AG10803 (cell line): ENCODE measurements at regions not wholly inside any gene's neighbourhood (a gene's known extent, or its start where the extent isn't known, plus 50 kb on each side); places are given as distances from the start of the nearest gene placed in this dataset.
A peak's percentile ranks its signal among the peaks of the same experiment; 100 is the strongest.

Experiments
- DNase-seq: peaks from one replicate; pipeline ENCODE4 v3.0.0; 2010; ENCODE audit warnings: low read depth
- H3K4me3 ChIP-seq: 2 replicates; pipeline ENCODE4 v1.5.1; 2011; ENCODE audit warnings: mild to moderate bottlenecking, low read length, control low read depth
- CTCF ChIP-seq: conservative IDR thresholded peaks from 2 replicates; pipeline ENCODE4 v1.5.1; 2011; ENCODE audit warnings: mild to moderate bottlenecking, low read length, control low read depth, inconsistent platforms

GRCh38 chr2:215617060-215617824 is 181.4 kb upstream of the FN1 start:
- TF ChIP-seq CTCF, result no peak
- no peak overlapping the region for H3K4me3 ChIP-seq
- DNase-seq, result no peak

- DNase-seq, result no peak
- TF ChIP-seq CTCF, result no peak
- H3K4me3 ChIP-seq, result no peak overlapping the region
These were observed 179.9 kb upstream of the FN1 start for GRCh38 chr2:215615803-215616174.

DNA sequence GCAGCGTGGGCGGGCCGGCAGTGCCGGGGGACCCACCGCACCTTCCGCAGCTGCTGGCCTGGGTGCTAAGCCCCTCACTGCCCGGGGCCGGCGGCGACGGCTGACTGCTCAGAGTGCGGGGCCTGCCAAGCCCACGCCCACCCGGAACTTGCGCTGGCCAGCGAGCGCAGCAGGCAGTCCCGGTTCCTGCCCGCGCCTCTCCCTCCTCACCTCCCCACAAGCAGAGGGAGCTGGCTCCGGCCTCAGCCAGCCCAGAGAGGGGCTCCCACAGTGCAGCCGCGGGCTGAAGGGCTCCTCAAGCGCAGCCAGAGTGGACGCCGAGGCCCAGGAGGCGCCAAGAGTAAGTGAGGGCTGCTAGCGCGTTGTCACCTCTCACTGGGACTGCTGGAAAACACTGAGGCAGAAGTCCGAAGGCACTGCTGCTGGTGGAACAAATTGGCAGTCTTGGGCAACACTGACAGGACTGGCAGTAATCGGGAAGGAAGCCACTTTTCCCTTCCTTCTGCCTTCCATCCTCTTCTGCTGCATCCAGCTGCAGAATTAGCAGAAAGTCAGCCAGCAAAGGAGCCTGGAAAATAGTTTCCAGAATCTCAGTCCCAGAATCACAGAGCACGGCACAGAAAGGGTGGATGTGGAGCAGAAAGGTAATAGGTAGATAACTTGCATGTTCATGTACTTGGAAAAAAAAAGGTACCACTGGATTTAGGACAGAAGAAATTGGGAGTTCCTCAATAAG is 179.4 kb upstream of the FN1 start:
- H3K4me3 ChIP-seq, result no peak overlapping the region
- no peak for DNase-seq
- TF ChIP-seq CTCF, result no peak

- DNase-seq, result no peak
- H3K4me3 ChIP-seq, result no peak overlapping the region
- no peak for TF ChIP-seq CTCF
These were observed 178.4 kb upstream of the FN1 start for GRCh38 chr2:215614296-215614695.

- no peak for DNase-seq
- no peak for TF ChIP-seq CTCF
- H3K4me3 ChIP-seq, result no peak overlapping the region
These were observed 178.0 kb upstream of the FN1 start for GRCh38 chr2:215613888-215614287.

DNA sequence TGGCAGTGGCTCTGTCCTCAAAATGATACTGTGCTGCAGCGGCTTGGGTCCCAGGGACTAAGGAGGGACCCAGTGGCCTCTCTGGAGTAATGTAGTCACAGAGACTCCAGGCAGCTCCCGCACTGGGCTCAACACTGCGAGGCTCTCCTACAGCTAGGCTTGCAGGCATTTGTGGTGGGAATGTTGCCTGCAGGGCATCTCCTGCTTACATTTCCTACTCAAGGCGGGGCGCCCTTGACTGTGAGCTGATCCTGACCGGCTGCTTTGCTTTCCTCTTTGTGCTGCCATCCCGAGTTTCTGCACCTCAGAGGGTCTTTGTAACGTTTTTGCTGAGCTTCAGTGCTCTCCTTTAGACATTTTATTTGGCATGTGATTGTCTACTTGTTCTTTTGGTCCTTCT is 177.4 kb upstream of the FN1 start:
- DNase-seq, result no peak
- no peak overlapping the region for H3K4me3 ChIP-seq
- TF ChIP-seq CTCF, result no peak

- no peak overlapping the region for H3K4me3 ChIP-seq
- DNase-seq, result peak; percentile 75
- no peak for TF ChIP-seq CTCF
These were observed 176.9 kb upstream of the FN1 start for GRCh38 chr2:215612786-215613185.
